ENCODE measurements at regions not wholly inside any gene's neighbourhood (a gene's known extent, or its start where the extent isn't known, plus 50 kb on each side); places are given as distances from the start of the nearest gene placed in this dataset.

DNA sequence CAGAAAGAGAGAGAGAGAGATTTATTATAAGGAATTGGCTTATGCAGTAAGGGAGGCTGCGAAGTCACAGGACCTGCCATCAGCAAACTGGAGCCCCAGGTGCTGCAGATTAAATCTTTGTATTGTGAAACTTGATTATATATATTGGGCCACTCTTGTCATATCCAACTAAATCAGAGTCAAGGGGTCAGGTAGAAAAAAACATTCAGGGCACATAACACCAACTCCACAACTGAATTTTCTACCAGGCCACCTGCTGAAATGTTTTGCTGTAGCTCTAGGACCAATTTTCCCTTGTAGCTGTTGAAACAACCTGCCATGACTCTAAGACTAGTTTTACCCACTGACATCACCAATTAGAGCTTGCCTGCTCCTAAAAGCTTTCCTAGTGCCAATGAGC lies 1240.8 kb downstream of the SLC16A7 start:
- no peak for DNase-seq (ENCODE audit: extremely low spot score)
- CTCF ChIA-PET: no interaction called here
- POLR2A ChIA-PET: no interaction called here
- TF ChIP-seq BHLHE40 (IDR thresholded peaks at IDR 0.05; ENCODE audit: borderline replicate concordance) (no peak), CTBP1 (IDR thresholded peaks at IDR 0.05; ENCODE audit: borderline replicate concordance) (no peak), HDGF (IDR thresholded peaks at IDR 0.05; ENCODE audit: borderline replicate concordance) (no peak), FOXK2 (IDR thresholded peaks at IDR 0.05) (no peak), TARDBP (IDR thresholded peaks at IDR 0.05) (no peak), NFRKB (IDR thresholded peaks at IDR 0.05) (no peak), ZNF384 (IDR thresholded peaks at IDR 0.05) (no peak), ELF4 (IDR thresholded peaks at IDR 0.05) (no peak), LEF1 (IDR thresholded peaks at IDR 0.05; ENCODE audit: borderline replicate concordance) (no peak), L3MBTL2 (conservative IDR thresholded peaks at IDR 0.05) (no peak)

- TF ChIP-seq L3MBTL2 (conservative IDR thresholded peaks at IDR 0.05) (no peak), SP1 (IDR thresholded peaks at IDR 0.05) (no peak), CTBP1 (IDR thresholded peaks at IDR 0.05; ENCODE audit: borderline replicate concordance) (no peak), ELF4 (IDR thresholded peaks at IDR 0.05) (no peak), LEF1 (IDR thresholded peaks at IDR 0.05; ENCODE audit: borderline replicate concordance) (no peak)
- ChIA-PET CTCF (no interaction called here), POLR2A (no interaction called here)
- no peak for DNase-seq (ENCODE audit: extremely low spot score)
Measured at GRCh38 chr12:60842181-60842580, 1246.4 kb downstream of the SLC16A7 start.

- TF ChIP-seq SP1 (IDR thresholded peaks at IDR 0.05): no peak
- TF ChIP-seq ZNF384 (IDR thresholded peaks at IDR 0.05): no peak
- no peak for TF ChIP-seq SUZ12 (IDR thresholded peaks at IDR 0.05)
- CTCF ChIA-PET: interaction anchor here (0.6 kb wide), 1 partner anchor 72 kb away, joined by 3 read pairs; no protein-coding TSS in a partner anchor
- POLR2A ChIA-PET: no interaction called here
- DNase-seq (ENCODE audit: extremely low spot score): no peak
Measured at GRCh38 chr12:60844101-60844500, 1248.3 kb downstream of the SLC16A7 start.

DNA sequence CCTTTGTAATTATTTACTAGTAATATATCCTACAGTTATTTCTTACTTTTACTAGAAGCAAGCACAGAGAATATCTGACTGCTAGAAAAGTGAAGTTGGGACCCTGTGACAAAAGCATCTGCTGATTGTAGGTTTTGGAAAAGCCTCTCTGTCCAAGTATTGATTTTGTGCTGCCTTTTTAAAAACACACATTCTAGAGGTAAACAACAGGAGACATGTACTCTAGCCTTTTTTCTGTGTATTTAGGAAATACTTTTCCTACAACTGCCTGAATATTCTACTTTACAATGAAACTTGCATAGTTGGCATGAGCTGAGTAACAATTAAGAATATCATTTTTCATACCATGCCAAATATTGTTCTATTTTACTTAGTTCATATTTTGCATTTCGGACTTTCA lies 1249.0 kb downstream of the SLC16A7 start:
- CTCF ChIA-PET: no interaction called here
- TF ChIP-seq SP1 (IDR thresholded peaks at IDR 0.05): no peak
- no peak for TF ChIP-seq ZNF384 (IDR thresholded peaks at IDR 0.05)
- TF ChIP-seq TARDBP (IDR thresholded peaks at IDR 0.05): no peak
- TF ChIP-seq FOXK2 (IDR thresholded peaks at IDR 0.05): no peak
- no peak for TF ChIP-seq NFRKB (IDR thresholded peaks at IDR 0.05)

GRCh38 chr12:60845696-60846095 lies 1249.9 kb downstream of the SLC16A7 start:
- no peak for DNase-seq (ENCODE audit: extremely low spot score)
- CTCF ChIA-PET: no interaction called here
- POLR2A ChIA-PET: no interaction called here
- no peak for TF ChIP-seq PKNOX1 (IDR thresholded peaks at IDR 0.05)
- no peak for TF ChIP-seq SUZ12 (IDR thresholded peaks at IDR 0.05)
- no peak for TF ChIP-seq L3MBTL2 (conservative IDR thresholded peaks at IDR 0.05)
- no peak for TF ChIP-seq FOXK2 (IDR thresholded peaks at IDR 0.05)
- TF ChIP-seq ARNT (IDR thresholded peaks at IDR 0.05): no peak
- no peak for TF ChIP-seq ELF4 (IDR thresholded peaks at IDR 0.05)
- no peak for TF ChIP-seq ZNF384 (IDR thresholded peaks at IDR 0.05)
- no peak for TF ChIP-seq NFRKB (IDR thresholded peaks at IDR 0.05)
- no peak for TF ChIP-seq LEF1 (IDR thresholded peaks at IDR 0.05; ENCODE audit: borderline replicate concordance)
- TF ChIP-seq SP1 (IDR thresholded peaks at IDR 0.05): no peak
- no peak for TF ChIP-seq BHLHE40 (IDR thresholded peaks at IDR 0.05; ENCODE audit: borderline replicate concordance)
- no peak for TF ChIP-seq TARDBP (IDR thresholded peaks at IDR 0.05)
- no peak for TF ChIP-seq HDGF (IDR thresholded peaks at IDR 0.05; ENCODE audit: borderline replicate concordance)
- no peak for TF ChIP-seq FOXA1 (IDR thresholded peaks at IDR 0.05)
- no peak for TF ChIP-seq CTBP1 (IDR thresholded peaks at IDR 0.05; ENCODE audit: borderline replicate concordance)
- no peak for TF ChIP-seq FOXM1 (IDR thresholded peaks at IDR 0.05; ENCODE audit: borderline replicate concordance)

More for the DNA sequence above, 1249.0 kb downstream of the SLC16A7 start:
- POLR2A ChIA-PET: no interaction called here
- DNase-seq (ENCODE audit: extremely low spot score): no peak

- ChIA-PET CTCF (no interaction called here), POLR2A (no interaction called here)
- TF ChIP-seq NFRKB (IDR thresholded peaks at IDR 0.05) (no peak), BHLHE40 (IDR thresholded peaks at IDR 0.05; ENCODE audit: borderline replicate concordance) (no peak), L3MBTL2 (conservative IDR thresholded peaks at IDR 0.05) (no peak), FOXM1 (IDR thresholded peaks at IDR 0.05; ENCODE audit: borderline replicate concordance) (no peak), ARNT (IDR thresholded peaks at IDR 0.05) (no peak), TARDBP (IDR thresholded peaks at IDR 0.05) (no peak), CTBP1 (IDR thresholded peaks at IDR 0.05; ENCODE audit: borderline replicate concordance) (no peak), SP1 (IDR thresholded peaks at IDR 0.05) (no peak)
- no peak for DNase-seq (ENCODE audit: extremely low spot score)
Measured at GRCh38 chr12:60847281-60847680, 1251.5 kb downstream of the SLC16A7 start.

DNA sequence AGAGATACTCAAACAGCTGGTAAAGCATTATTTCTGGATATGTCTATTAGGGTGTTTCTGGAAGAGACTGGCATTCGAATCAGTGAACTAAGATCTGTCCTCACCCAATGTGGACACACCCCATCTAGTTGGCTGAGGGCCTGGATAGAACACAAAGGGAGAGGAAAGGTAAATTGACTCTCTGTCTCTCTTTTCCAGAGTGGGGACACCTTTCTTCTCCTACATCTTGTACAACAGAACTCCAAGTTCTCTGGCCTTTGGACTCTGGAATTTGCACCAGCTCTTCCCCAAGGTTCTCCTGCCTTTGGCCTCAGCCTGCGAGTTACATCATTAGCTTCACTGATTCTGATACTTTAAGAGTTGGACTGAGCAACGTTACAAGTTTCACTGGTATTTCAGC lies 1253.9 kb downstream of the SLC16A7 start:
- ChIA-PET POLR2A (no interaction called here), CTCF (no interaction called here)
- no peak for DNase-seq (ENCODE audit: extremely low spot score)
- TF ChIP-seq ELF4 (IDR thresholded peaks at IDR 0.05): no peak
- no peak for TF ChIP-seq NFRKB (IDR thresholded peaks at IDR 0.05)
- no peak for TF ChIP-seq TARDBP (IDR thresholded peaks at IDR 0.05)
- TF ChIP-seq CTBP1 (IDR thresholded peaks at IDR 0.05; ENCODE audit: borderline replicate concordance): no peak
- TF ChIP-seq FOXK2 (IDR thresholded peaks at IDR 0.05): no peak
- no peak for TF ChIP-seq FOXA1 (IDR thresholded peaks at IDR 0.05)
- TF ChIP-seq L3MBTL2 (conservative IDR thresholded peaks at IDR 0.05): no peak
- TF ChIP-seq FOXM1 (IDR thresholded peaks at IDR 0.05; ENCODE audit: borderline replicate concordance): no peak
- no peak for TF ChIP-seq LEF1 (IDR thresholded peaks at IDR 0.05; ENCODE audit: borderline replicate concordance)
- TF ChIP-seq BHLHE40 (IDR thresholded peaks at IDR 0.05; ENCODE audit: borderline replicate concordance): no peak
- no peak for TF ChIP-seq ARNT (IDR thresholded peaks at IDR 0.05)
- no peak for TF ChIP-seq SP1 (IDR thresholded peaks at IDR 0.05)
- TF ChIP-seq HDGF (IDR thresholded peaks at IDR 0.05; ENCODE audit: borderline replicate concordance): no peak
- no peak for TF ChIP-seq PKNOX1 (IDR thresholded peaks at IDR 0.05)

Data from HEK293T (cell line).